ENCODE measurements at regions not wholly inside any gene's neighbourhood (a gene's known extent, or its start where the extent isn't known, plus 50 kb on each side); places are given as distances from the start of the nearest gene placed in this dataset.
"Not testable (repeated sequence)": the region's sequence is repeated elsewhere in the genome, so short reads cannot be mapped to it uniquely, and the experiment has no call there.

DNA sequence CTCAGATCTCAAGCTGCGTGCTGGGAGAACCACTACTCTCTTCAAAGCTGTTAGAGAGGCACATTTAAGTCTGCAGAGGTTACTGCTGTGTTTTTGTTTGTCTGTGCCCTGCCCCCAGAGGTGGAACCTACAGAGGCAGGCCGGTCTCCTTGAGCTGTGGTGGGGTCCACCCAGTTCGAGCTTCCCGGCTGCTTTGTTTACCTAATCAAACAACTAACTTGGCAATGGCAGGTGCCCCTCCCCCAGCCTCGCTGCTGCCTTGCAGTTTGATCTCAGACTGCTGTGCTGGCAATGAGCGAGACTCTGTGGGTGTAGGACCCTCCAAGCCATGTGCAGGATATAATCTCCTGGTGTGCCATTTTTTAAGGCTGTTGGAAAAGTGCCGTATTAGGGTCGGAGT, 442.4 kb downstream of the TMEM232 start:
- not testable (repeated sequence) for TF ChIP-seq CTCF, POLR2A (IDR thresholded peaks at IDR 0.05)

All from testis (tissue), 2 donors.